ENCODE measurements at regions not wholly inside any gene's neighbourhood (a gene's known extent, or its start where the extent isn't known, plus 50 kb on each side); places are given as distances from the start of the nearest gene placed in this dataset.
A peak's percentile ranks its signal among the peaks of the same experiment; 100 is the strongest.
"Not testable (repeated sequence)": the region's sequence is repeated elsewhere in the genome, so short reads cannot be mapped to it uniquely, and the experiment has no call there.

GRCh38 chr7:125828153-125828700, 898.6 kb upstream of the POT1 start:
- DNase-seq: no peak

DNA sequence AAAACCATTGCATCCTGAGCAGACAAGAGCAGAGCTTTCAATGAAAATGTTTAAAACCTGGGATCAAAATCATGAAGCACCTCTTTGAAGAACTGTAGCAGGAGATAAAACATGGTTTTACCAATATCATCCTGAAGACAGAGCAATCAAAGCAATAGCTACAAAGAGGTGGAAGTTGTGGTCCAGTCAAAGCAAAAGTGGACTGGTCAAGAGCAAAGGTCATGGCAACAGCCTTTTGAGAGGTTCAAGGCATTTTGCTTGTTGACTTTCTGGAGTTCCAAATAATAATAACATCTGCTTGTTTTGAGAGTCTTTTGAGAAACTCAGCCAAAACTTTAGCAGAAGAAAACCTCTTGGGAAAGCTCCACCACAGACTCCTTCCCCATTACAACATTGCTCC, 893.9 kb upstream of the POT1 start:
- DNase-seq: no peak

GRCh38 chr7:125820495-125820894, 890.9 kb upstream of the POT1 start:
- no peak for DNase-seq

DNA sequence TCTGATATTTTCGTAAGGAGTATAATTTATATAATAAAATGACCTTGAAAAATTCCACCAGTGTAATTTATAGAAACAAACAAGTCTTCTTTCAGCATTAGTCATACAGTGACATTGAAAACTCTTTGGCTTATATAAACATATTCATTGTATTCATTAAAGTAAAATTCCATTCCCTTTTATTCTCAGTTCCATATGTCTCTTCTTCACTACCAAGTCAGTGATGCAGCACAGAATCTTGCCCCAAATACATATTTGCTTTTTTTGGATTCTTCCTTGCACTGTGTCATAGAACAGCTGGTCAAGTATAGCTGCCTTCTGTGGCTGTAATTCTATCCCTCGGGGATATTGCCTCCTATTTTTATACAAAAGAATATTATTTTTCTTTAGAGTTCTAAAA, 884.5 kb upstream of the POT1 start:
- DNase-seq: no peak

DNA sequence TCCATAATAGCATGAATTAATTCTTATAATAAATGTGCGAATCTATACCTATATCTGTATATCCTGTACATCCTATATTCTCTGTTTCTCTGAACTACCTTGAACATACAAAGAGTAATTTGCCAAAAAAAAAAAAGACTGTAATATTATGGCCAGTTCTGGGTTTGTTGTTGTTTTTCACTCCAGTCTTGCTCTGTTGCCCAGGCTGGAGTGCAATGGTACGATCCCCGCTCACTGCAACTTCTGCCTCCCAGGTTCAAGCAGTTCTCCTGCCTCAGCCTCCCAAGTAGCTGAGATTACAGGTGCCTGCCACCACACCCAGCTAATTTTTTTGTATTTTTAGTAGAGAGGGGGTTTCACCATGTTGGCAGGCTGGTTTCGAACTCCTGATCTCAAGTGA, 876.9 kb upstream of the POT1 start:
- DNase-seq: not testable (repeated sequence)

GRCh38 chr7:125804273-125804672, 874.6 kb upstream of the POT1 start:
- no peak for DNase-seq

DNA sequence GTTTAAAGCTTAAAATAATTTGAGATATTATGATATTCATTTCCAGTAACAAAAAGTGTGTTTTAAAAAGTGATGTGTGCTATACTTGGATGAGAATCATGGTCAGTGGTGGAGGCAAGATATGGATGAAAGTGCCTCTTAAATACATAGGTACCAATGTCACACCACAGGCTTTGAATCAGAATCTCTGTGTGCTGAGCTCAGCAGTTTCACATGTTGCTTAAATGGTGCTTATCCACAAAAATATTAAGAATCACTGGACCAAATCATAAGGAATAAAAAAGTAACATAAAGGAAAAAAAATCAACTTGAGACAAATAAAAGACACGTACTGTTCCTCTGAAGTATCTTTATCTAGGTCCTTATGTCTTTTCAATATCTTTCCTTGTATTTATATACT, 850.5 kb upstream of the POT1 start:
- no peak for DNase-seq

- DNase-seq: no peak
These were observed 845.7 kb upstream of the POT1 start for GRCh38 chr7:125775317-125775716.

GRCh38 chr7:125773113-125773785, 843.6 kb upstream of the POT1 start:
- no peak for DNase-seq

DNA sequence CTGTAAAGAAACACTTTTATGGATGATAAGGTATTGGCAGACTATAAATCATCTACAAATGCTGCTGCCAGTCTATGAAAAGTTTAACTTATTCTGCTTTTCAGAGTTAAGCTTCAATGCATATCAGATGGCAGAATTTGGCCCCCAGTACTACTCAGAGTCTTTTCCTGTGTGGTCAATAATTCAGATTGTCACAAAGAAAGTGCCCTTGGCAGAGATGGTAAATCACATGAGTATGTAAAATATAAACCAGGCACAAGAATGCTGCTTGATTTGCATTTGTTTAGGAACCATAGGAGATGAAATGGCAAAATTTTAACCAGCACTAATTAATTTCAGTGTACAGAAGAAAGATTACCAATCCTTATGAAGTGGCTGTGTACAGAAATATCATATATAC, 818.3 kb upstream of the POT1 start:
- no peak for DNase-seq

DNA sequence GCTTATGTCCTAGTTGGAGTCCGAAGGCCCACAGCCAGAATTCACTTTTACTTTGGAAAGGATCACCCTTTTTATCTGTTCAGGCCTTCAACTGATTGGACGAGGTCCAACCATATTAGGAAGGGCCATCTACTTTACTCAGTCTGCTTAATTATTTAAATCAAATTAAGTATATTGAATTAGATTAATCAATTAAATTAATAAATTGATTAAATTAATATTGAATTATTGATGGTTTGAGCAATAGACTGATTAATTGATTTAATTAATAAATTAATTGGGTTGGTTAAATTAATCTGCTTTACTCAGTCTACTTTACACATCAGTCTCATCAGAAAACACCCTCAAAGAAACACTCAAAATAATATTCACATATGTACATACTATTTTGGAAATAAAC, 816.9 kb upstream of the POT1 start:
- no peak for DNase-seq

DNA sequence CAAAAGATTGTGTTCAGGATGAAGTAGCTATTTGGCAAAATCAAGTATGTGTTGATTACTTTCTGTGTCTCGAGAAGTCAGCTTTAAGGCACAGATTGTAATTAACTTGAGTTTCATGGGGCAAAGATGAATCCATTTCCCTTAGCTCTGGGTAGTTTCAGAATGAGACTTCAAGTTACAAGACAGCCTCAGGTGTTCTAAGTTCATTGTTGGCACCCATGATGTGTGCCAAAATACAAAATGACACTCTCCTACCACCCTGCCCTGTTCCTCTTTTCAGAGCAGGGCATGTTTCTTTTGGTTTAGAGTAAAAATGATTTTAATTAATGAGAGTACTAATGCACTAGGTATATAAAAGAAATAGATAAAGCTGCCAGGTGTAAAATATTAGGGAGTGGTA, 797.6 kb upstream of the POT1 start:
- DNase-seq: no peak

GRCh38 chr7:125695626-125696025, 766.0 kb upstream of the POT1 start:
- DNase-seq: no peak

GRCh38 chr7:125683156-125683555, 753.5 kb upstream of the POT1 start:
- no peak for DNase-seq

DNA sequence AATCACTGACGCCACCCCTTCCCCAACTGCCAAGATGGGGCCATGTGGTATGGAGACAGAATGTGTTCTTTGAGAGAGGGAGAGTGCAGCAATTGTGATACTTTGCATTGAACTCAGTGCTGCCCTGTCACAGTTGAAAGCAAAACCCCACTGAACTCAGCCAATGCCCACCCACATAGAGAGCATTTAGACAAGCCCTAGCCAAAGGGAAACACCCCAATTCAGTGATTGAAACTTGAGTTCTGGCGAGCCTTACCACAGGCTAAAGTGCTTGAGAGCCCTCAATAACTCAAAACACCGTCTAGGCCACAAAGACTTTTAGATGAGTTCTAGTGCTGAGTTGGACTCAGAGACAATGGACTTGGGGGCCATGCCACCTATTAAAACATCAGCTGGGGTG, 751.9 kb upstream of the POT1 start:
- no peak for DNase-seq

DNA sequence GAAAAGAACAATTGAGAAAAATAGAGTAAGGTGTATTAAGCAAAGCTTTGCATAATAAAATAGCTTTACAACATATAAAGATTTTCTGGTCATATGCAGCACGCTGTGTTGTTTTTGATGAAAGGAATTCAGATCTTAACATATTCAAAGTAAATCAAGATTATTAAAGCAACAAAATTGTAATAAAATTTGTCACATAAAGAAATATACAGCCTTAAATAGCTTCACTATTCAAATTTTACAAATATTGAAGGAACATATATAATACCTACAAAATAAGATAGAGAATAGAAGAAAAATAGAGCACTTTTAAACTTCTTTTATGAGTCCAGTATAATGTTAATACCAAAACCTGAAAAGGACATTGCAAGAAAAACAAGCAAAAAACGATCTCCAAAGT, 749.1 kb upstream of the POT1 start:
- DNase-seq: no peak

GRCh38 chr7:125675640-125676039, 746.0 kb upstream of the POT1 start:
- DNase-seq: no peak

DNA sequence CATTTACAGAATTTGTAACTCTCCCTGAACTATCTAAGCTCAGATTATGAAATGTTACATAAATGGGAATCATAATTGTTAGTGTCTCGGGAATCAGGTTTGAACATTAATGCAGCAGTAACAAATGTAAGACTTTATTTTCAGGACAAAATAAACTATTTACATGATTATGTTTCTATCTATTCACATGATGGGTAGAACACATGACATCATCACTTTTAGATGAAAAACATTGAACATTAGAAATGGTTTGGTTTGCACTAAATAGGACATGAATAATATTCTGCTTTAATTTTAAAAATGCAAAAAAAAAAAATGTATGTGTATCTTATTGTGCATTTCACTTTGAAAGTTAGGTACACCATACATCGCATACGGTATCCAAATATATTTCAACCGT, 745.5 kb upstream of the POT1 start:
- DNase-seq: no peak

GRCh38 chr7:125670926-125671572, 741.4 kb upstream of the POT1 start:
- no peak for DNase-seq

GRCh38 chr7:125668321-125668993, 738.8 kb upstream of the POT1 start:
- DNase-seq: no peak

- DNase-seq: no peak
These were observed 735.0 kb upstream of the POT1 start for GRCh38 chr7:125664625-125665024.

DNA sequence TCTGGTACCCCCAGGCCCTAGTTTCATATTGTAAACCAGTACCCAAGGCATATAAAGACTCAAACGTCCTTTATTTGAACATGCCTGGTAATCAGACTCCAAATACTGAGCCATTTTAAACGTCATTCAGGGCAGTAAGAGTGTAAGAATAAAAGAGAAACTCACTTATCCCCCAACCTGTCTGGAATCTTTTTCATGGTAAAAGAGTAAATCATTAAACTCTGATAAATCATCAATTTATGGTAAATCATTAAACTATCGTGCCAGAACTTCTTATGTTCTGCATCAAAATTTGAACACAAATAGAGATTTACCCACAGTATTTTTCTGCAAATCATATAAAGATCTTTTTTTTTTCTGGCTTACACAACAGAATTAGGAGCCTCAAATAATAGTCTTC, 734.3 kb upstream of the POT1 start:
- no peak for DNase-seq

DNA sequence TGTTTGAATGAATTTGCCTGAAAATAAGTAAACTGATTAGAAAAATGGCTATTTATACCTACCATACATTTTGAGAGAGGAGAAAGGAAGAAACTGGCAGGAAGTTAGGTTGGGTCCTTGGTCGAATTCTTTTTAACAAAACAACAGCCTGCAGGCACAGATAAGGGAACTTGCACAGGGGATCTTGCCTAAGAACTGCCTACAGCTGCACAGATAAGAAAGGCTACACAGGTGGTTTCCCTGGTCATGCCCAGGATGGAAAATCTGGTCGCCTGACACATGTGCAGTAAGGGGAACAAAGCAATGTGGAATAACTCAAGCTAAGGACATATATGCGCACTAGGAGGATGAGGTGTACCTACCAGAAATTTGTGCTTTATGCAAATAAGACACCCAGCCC, 732.1 kb upstream of the POT1 start:
- peak; percentile 73 for DNase-seq

DNA sequence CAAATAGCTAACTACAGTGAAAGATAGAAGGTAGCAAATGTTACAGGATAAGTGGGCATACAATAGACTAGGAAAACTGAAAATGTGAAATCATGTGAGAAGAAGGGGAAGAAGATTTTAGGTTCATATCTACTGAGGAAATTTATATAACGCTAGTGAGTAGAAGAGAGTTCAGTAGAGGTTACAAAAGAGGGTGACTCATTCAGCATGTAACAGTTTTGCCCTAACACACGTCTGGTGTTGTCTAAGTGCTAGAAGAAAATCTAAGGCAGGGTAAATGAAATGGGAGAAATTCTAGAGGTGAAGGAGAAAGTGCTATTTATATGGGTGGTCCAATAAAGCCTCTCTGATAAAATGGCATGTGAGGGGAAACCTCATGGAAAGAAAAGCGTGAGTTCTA, 731.4 kb upstream of the POT1 start:
- DNase-seq: no peak
